HG03521 (cell line): ENCODE measurements at regions not wholly inside any gene's neighbourhood (a gene's known extent, or its start where the extent isn't known, plus 50 kb on each side); places are given as distances from the start of the nearest gene placed in this dataset.

Source experiments
- ATAC-seq: cut with Tn5 transposase; IDR thresholded peaks from one replicate; pipeline ENCODE4 v1.9.1; 2021; ENCODE audit warnings: mild to moderate bottlenecking, moderate library complexity; ENCODE audit not compliant: unreplicated experiment

- ATAC-seq, result no peak
These were observed 88.0 kb upstream of the MANEA start for GRCh38 chr6:95489185-95489863.

DNA sequence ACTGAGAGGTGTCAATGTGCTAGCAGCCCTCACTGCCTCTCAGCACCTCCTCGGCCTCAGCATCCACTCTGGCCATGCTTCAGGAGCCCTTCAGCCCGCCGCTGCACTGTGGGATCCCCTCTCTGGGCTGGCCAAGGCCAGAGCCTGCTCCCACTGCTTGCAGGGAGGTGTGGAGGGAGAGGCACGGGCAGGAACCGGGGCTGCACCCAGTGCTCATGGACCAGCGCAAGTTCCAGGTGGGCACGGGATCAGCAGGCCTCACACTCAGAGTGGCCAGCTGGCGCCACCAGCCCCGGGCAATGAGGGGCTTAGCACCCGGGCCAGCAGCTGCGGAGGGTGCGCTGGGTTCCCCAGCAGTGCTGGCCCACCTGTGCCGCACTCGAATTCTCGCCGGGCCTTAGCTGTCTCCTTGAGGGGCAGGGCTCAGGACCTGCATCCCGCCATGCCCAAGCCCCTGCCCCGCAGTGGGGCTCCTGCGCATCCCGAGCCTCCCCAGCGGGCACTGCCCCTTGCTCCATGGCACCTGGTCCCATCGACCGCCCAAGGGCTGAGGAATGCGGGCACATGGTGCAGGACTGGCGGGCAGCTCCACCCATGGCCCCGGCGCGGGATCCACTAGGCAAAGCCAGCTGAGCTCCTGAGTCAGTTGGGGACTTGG is 80.4 kb upstream of the MANEA start:
- no peak for ATAC-seq

GRCh38 chr6:95501032-95501904 is 76.1 kb upstream of the MANEA start:
- ATAC-seq, result no peak

GRCh38 chr6:95503568-95503967 is 73.8 kb upstream of the MANEA start:
- ATAC-seq, result no peak

DNA sequence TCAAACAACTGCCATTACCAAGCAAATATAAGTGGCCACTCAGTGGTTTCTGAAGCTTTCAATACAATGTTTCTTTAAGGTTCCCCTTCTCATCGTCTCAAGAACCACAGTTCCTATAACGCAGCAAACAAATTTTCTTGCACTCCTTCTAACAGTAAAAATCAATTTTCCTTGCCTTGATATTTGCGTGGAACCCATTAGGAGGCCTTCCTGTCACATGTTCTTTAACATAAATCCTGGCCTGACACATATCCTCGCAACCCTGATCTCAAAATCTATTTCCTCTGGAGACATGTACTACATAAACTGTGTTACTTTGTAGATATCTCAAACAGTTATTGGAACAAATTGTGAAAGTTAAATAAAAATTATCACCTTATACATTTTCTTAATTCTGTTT is 65.9 kb upstream of the MANEA start:
- ATAC-seq, result no peak

GRCh38 chr6:95515975-95516374 is 61.4 kb upstream of the MANEA start:
- no peak for ATAC-seq

DNA sequence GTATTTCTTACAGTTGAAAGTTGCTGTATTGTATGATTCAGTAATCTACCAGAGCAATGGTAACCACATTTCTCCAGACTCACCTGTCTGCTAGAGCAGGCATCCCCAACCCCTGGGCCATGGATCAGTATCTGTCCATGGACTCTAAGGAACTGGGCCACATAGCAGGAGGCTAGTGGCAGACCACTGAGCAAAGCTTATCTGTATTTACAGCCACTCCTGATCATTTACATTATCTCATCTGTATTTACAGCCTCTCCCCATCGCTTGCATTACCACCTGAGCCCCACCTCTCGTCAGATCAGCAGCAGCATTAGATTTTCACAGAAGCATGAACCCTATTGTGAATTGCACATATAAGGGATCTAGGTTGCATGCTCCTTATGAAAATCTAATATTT is 60.3 kb upstream of the MANEA start:
- ATAC-seq, result no peak

- no peak for ATAC-seq
These were observed 59.8 kb upstream of the MANEA start for GRCh38 chr6:95517568-95517967.

- ATAC-seq, result no peak
These were observed 58.6 kb upstream of the MANEA start for GRCh38 chr6:95518630-95519227.

DNA sequence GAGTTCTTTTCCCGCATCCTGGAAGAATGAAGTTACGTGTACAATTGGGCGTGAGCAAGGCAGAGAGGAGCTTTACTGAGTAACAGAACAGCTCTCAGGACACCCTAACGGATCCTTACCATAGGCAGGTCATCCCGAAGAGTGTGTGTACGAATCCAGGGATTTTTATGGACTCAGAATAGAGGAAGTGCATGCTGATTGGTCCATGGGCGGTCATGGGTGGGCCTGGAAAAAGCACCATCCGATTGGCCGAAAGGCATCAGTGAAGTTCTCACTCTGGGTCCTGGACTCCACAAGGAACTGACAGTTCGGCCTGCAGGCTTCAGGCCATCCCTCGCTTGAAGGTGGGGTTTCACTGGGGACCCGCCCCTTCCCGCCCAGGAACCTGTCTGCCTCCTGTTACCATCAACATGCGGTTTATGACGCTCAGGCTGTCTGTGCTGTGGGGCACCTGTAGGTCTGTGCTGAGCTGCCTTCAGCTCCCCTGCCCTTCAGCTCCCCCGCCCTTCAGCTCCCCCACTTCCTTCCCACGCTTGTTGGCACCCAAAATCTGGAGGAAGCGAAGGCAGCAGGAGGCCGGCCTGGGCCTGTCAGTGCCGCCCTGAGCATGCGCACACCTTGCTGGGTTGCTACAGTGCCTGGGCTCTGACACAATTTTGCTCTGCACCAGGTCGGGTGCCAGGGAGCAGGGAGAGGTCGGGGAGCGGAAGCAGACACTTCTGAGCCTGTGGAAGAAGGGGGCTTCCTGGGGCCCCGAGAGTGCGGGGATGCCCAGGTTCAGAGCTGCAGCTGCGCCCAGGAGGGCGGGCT is 57.9 kb upstream of the MANEA start:
- no peak for ATAC-seq

GRCh38 chr6:95521181-95521580 is 56.2 kb upstream of the MANEA start:
- ATAC-seq, result no peak
